ENCODE measurements at regions not wholly inside any gene's neighbourhood (a gene's known extent, or its start where the extent isn't known, plus 50 kb on each side); places are given as distances from the start of the nearest gene placed in this dataset.

GRCh38 chr20:48358176-48359054, 469.4 kb downstream of the PREX1 start:
- DNase-seq (ENCODE audit: low read depth) = no peak
- Histone ChIP-seq H3K4me3 (ENCODE audit: low read depth, low read length) (no peak overlapping the region), H3K36me3 (ENCODE audit: control insufficient read depth, insufficient read depth, low read length) (no peaks in the 10 kb centered on the region), H3K27me3 (ENCODE audit: control insufficient read depth, insufficient read depth, low read length) (no peaks in the 10 kb centered on the region)
- no peak for TF ChIP-seq CTCF (IDR thresholded peaks at IDR 0.05; ENCODE audit: insufficient read depth, low read length, poor library complexity, severe bottlenecking)

GRCh38 chr20:48357714-48358113, 470.1 kb downstream of the PREX1 start:
- no peaks in the 10 kb centered on the region for H3K27me3 ChIP-seq (ENCODE audit: control insufficient read depth, insufficient read depth, low read length)
- H3K4me3 ChIP-seq (ENCODE audit: low read depth, low read length) = no peak overlapping the region
- no peaks in the 10 kb centered on the region for H3K36me3 ChIP-seq (ENCODE audit: control insufficient read depth, insufficient read depth, low read length)
- no peak for TF ChIP-seq CTCF (IDR thresholded peaks at IDR 0.05; ENCODE audit: insufficient read depth, low read length, poor library complexity, severe bottlenecking)
- DNase-seq (ENCODE audit: low read depth) = no peak

- no peak for DNase-seq (ENCODE audit: low read depth)
- Histone ChIP-seq H3K27me3 (ENCODE audit: control insufficient read depth, insufficient read depth, low read length) (no peaks in the 10 kb centered on the region), H3K4me3 (ENCODE audit: low read depth, low read length) (no peak overlapping the region), H3K36me3 (ENCODE audit: control insufficient read depth, insufficient read depth, low read length) (no peaks in the 10 kb centered on the region)
- TF ChIP-seq CTCF (IDR thresholded peaks at IDR 0.05; ENCODE audit: insufficient read depth, low read length, poor library complexity, severe bottlenecking) = no peak
These were observed 472.9 kb downstream of the PREX1 start for GRCh38 chr20:48354903-48355302.

GRCh38 chr20:48354320-48354876, 473.4 kb downstream of the PREX1 start:
- TF ChIP-seq CTCF (IDR thresholded peaks at IDR 0.05; ENCODE audit: insufficient read depth, low read length, poor library complexity, severe bottlenecking) = no peak
- no peaks in the 10 kb centered on the region for H3K27me3 ChIP-seq (ENCODE audit: control insufficient read depth, insufficient read depth, low read length)
- no peak overlapping the region for H3K4me3 ChIP-seq (ENCODE audit: low read depth, low read length)
- no peak for DNase-seq (ENCODE audit: low read depth)
- H3K36me3 ChIP-seq (ENCODE audit: control insufficient read depth, insufficient read depth, low read length) = no peaks in the 10 kb centered on the region

GRCh38 chr20:48352628-48353027, 475.2 kb downstream of the PREX1 start:
- peaks cover 3% of the 10 kb centered on the region for H3K27me3 ChIP-seq (ENCODE audit: control insufficient read depth, insufficient read depth, low read length)
- H3K36me3 ChIP-seq (ENCODE audit: control insufficient read depth, insufficient read depth, low read length) = no peaks in the 10 kb centered on the region
- H3K4me3 ChIP-seq (ENCODE audit: low read depth, low read length) = no peak overlapping the region
- no peak for DNase-seq (ENCODE audit: low read depth)
- TF ChIP-seq CTCF (IDR thresholded peaks at IDR 0.05; ENCODE audit: insufficient read depth, low read length, poor library complexity, severe bottlenecking) = no peak
